NCI-H82 treated with DMSO at 0.1 percent for 48 hours (cell line): ENCODE measurements at regions not wholly inside any gene's neighbourhood (a gene's known extent, or its start where the extent isn't known, plus 50 kb on each side); places are given as distances from the start of the nearest gene placed in this dataset.
"Not testable (repeated sequence)": the region's sequence is repeated elsewhere in the genome, so short reads cannot be mapped to it uniquely, and the experiment has no call there.

Experiments
- DNase-seq: peaks from one replicate; lab custom pipeline; 2025; ENCODE audit not compliant: unreplicated experiment; lab: John Stamatoyannopoulos, UW

- DNase-seq: no peak
Measured at GRCh38 chr11:64428693-64429092, 69.7 kb downstream of the RPS6KA4 start.

DNA sequence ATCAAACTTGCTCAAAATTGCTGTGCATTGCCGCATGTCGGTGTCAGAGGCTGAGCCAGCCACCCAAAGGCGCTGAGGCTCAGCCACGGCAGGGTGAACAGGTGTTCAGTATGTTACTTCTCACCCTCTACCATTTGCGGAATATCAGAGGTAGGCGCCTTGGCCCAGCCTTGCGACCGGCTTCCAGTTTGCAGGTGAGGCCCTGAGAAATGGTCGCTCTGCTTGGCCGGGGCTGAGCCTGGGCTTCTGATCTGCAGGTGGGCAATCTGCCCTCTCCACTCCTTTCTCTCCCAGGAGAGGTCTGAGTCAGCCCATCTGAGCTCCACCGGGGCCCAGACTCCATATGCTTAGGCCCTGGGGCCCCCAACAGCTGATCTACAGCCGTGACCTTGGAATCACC, 71.0 kb downstream of the RPS6KA4 start:
- no peak for DNase-seq

GRCh38 chr11:64430645-64431044, 71.7 kb downstream of the RPS6KA4 start:
- DNase-seq: no peak

GRCh38 chr11:64436000-64436399, 77.0 kb downstream of the RPS6KA4 start:
- DNase-seq: no peak

DNA sequence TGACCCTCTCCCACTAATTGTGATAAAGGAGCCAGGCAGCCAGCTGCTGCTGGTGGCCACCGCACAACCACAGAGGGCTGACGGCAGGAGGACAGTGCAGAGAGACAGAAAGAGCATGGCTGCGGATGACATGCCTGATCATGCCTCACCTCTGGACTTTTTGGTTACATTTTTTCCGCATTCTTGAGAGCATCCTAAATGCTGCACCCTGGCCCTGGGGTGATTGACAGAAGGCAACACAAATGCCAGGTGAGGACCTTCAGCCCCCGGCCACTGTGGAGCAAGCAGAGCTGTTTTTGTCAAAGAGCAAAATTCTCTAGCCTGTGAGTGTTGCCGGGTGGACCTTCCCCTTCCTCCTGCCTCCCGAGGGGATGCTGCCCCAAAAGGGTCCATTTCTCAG, 78.5 kb downstream of the RPS6KA4 start:
- DNase-seq: no peak

DNA sequence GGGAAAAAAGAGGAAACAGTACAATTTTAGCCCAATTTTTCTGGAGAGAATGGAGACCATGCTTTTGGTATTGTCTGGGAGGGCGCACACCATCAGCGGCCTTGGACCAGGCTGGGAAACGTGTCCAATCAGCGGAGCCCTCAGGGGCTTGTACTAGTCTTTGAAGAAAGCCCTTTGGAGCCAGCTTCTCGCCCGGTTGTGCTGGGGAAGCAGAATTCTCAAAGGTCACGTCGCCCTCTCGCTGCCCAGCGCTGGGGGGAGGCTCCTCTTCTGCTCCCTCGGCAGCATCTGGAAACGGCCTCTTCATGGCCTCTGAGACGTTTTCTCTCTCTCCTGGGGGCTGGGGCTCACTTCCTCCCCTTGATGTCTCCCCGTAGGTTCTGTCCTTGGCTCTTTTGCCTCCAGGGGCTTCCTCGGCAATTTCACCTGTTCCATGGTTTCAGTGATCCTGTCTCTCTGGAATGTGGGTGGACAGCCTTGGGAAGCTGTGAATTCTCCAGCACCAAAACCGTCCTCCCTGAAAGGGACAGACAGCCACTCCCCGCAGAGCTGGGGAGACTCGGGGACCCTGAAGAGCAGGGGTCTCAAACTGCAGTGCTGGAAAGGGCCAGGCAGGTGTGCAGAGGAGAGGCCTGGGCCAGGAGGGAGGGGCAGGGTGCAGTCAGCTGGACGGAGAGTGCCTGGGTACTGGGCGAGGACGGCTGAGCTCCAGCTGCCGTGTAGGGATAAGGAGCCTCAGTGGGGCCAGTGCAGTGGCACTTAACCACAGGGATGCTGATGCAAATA, 80.2 kb downstream of the RPS6KA4 start:
- DNase-seq: no peak

DNA sequence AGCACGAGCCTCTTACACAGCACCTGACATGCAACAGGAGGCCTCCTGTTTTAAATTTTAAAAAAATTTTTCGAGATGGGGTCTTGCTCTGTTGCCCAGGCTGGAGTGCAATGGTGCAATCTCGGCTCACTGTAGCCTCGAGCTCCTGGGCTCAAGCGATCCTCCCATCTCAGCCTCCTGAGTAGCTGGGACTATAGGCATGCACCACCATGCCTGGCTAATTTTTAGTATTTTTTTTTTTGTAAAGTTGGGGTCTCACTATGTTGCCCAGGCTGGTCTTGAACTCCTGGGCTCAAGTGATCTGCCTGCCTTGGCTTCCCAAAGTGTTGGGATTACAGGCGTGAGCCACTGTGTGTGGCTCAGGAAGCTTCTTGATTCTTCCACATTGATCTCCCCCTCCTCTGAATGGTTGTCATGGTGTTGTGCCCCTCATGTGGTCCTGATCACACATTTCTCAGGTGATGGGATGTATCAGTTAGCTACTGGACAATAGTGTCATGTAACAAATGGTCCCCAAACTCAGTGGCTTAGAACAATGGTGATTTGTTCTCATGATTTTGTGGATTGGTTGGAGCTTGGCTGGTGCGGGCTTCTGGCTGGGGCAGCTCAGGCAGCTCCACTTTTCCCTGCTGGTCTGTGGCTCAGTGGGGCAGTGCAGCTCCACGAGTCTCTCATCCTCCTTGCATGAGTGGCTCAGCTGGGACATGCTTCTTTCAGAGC, 81.0 kb downstream of the RPS6KA4 start:
- DNase-seq: not testable (repeated sequence)

GRCh38 chr11:64441127-64441526, 82.2 kb downstream of the RPS6KA4 start:
- DNase-seq: no peak

DNA sequence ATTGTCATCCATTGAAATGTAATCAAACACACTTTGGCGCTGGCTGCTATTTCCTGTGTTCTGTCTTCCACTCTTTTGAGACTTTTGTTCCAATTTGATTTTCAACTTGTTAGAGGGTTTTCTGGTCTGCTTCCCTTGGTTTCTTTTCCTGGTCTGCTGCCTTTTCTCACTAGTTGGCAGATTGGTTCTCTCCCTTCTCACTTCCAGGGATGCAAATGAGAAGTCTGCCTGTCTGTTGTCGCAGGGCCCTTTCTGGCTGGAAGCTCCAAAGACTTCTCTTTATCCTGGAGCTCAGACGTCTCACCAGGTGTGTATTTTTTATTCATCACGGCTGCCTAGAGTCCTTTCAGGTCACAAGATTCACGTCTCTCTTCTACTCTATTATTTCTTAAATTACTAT, 84.0 kb downstream of the RPS6KA4 start:
- no peak for DNase-seq

- DNase-seq: peak; percentile 1
Measured at GRCh38 chr11:64444838-64445441, 86.0 kb downstream of the RPS6KA4 start.

- DNase-seq: peak; percentile 53
Measured at GRCh38 chr11:64445651-64446050, 86.7 kb downstream of the RPS6KA4 start.

GRCh38 chr11:64447831-64448598, 89.1 kb downstream of the RPS6KA4 start:
- DNase-seq: peak; percentile 18

DNA sequence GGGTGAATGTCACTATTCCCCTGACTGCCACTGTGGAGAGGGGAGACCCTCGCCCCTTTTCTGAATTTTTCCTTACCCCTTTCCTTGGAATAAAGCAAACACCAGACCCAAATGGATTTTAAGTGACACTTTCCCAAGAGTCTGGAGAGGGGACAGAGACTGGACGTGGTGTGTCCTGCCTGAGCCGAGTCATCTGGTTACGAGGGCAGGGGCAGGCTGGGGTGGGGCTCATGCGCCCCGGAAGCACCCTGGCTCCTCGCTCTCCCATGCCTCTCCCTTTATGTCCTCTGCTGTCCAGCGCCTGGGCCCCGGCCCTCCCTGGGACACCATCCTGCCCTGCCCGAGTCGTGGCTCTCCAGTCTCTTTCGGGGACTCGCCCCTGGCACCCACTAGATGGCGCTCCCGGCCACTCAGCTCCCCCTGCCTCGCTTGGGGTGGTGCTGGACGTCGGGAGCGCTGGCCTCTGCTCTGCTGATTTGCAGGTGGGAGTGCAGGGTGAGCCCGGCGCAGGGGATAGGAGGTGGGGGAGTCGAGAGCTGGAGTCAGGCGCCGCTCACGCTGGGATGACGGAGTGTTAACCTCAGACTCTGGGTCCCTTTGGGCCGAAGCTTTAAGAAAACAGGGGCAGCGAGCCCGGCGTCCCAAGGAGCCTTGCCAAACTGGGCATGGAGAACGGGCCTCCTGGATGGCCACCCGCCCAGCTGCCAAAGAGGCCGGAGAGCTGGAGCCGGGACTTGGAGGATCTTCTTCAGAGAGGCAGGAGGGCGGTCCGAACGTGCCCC, 89.8 kb downstream of the RPS6KA4 start:
- peak; percentile 52 for DNase-seq

GRCh38 chr11:64449381-64450167, 90.6 kb downstream of the RPS6KA4 start:
- DNase-seq: peak; percentile 61

DNA sequence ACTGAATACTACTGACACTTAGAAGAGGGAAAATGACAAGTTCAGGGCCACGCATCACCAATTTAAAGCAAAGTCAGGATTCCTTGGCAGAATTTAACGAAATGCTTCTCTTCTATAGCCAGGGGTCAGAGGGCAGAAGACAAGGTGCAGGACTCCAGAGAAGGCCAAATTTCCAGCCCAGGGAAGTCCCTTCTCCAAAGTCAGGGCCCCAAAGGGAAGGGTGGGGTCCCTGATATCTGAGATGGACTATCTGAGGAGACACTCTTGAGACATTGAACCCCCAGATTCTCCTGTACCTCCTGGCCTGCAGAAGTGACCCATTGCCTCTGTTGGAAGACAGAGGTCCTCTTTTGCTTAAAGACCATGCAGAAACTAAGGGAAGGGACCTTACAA, 91.2 kb downstream of the RPS6KA4 start:
- no peak for DNase-seq

DNA sequence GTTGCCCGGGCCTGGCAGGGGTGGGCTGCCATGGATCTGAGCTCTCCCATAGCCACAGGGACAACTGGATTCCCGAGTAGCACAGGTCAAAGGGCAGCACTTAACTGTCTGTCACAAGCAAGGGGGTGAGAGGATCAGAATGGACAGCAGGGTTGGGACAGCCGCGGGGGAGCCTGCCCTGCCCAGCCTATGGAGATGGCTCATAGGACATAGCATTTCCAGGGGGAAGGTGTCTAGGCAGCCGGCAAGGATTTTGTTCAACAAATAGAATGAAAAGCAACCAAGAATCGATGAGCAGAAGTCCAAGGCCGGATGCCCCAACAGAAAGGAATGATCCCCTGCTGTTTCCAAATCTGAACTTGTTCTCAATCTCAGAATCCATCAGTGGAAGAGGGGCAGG, 92.9 kb downstream of the RPS6KA4 start:
- no peak for DNase-seq

- no peak for DNase-seq
Measured at GRCh38 chr11:64453466-64453865, 94.5 kb downstream of the RPS6KA4 start.

- DNase-seq: no peak
Measured at GRCh38 chr11:64455456-64456261, 96.7 kb downstream of the RPS6KA4 start.
